Keratinocyte (primary cell): ENCODE measurements at regions not wholly inside any gene's neighbourhood (a gene's known extent, or its start where the extent isn't known, plus 50 kb on each side); places are given as distances from the start of the nearest gene placed in this dataset.

Experiments
- EZH2 ChIP-seq: IDR thresholded peaks from one replicate; pipeline ENCODE4 v1.6.1; 2012; ENCODE audit warnings: inconsistent platforms, mild to moderate bottlenecking, low read length, moderate library complexity
- TF ChIP-seq, protein P1 (sequence below), 3 experiments: IDR thresholded peaks in 1 of 3; conservative IDR thresholded peaks in 1 of 3; optimal IDR thresholded peaks in 1 of 3; 2 replicates in 2 of 3; 3 replicates in 1 of 3; pipeline versions ENCODE3 to v1.5.1; 2011; ENCODE audit warnings: low read length in 3 of 3, mild to moderate bottlenecking in 3 of 3, moderate library complexity in 2 of 3, control low read depth in 1 of 3, inconsistent platforms in 1 of 3; ENCODE audit not compliant: insufficient read depth in 2 of 3; ENCODE audit errors: extremely low read depth in 1 of 3

DNA sequence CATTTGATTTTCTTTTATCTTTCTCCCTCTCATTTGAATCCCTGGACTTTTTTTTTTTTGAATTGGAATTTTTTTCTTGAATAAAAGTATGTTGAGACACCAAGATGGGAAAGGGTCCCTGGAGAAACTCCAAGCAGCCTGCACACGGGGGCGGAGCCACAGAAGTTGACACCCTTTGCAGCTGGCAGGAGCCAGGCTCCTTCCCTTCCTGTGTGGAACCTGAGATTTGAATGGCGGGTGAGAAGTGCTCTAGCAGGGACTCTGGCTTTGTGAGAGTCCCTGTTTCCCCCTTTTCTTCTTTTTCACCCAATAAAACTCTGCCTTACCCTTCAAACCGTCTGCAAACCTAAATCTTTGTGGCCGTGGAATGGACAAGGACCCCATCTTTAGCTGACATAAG lies 1381.0 kb upstream of the MIR17HG start:
- TF ChIP-seq, protein P1, sequence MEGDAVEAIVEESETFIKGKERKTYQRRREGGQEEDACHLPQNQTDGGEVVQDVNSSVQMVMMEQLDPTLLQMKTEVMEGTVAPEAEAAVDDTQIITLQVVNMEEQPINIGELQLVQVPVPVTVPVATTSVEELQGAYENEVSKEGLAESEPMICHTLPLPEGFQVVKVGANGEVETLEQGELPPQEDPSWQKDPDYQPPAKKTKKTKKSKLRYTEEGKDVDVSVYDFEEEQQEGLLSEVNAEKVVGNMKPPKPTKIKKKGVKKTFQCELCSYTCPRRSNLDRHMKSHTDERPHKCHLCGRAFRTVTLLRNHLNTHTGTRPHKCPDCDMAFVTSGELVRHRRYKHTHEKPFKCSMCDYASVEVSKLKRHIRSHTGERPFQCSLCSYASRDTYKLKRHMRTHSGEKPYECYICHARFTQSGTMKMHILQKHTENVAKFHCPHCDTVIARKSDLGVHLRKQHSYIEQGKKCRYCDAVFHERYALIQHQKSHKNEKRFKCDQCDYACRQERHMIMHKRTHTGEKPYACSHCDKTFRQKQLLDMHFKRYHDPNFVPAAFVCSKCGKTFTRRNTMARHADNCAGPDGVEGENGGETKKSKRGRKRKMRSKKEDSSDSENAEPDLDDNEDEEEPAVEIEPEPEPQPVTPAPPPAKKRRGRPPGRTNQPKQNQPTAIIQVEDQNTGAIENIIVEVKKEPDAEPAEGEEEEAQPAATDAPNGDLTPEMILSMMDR (optimal IDR thresholded peaks at IDR 0.05 in 1 of 3, IDR thresholded peaks at IDR 0.05 in 1 of 3, conservative IDR thresholded peaks at IDR 0.05 in 1 of 3; ENCODE audit: extremely low read depth in 1 of 3, insufficient read depth in 2 of 3, low read length in 3 of 3), result no peak
- TF ChIP-seq EZH2, result no peak
